B cell (primary cell): ENCODE measurements at regions not wholly inside any gene's neighbourhood (a gene's known extent, or its start where the extent isn't known, plus 50 kb on each side); places are given as distances from the start of the nearest gene placed in this dataset.

Experiments
- ATAC-seq: fragments of 200-7000 bp; cut with Tn5 transposase; one replicate; pipeline ENCODE4 v1.10.0; 2021; ENCODE audit warnings: low read depth, mild to moderate bottlenecking, moderate number of reproducible peaks, moderate library complexity
- CTCF ChIA-PET: fragments of 350-600 bp; sonication (Branson Sonifier 250); formaldehyde crosslinking; loops from one replicate; lab custom pipeline; 2021; ENCODE audit warnings: antibody characterized with exemption, inconsistent platforms; lab: Charles Lee
- POLR2A ChIA-PET: fragments of 350-600 bp; sonication (Branson Sonifier 250); formaldehyde crosslinking; loops from one replicate; lab custom pipeline; 2021; ENCODE audit warnings: antibody characterized with exemption; lab: Charles Lee
- DNase-seq: peaks from one replicate; pipeline ENCODE4 v3.0.0; 2013
- H2AFZ ChIP-seq: 2 replicates; pipeline ENCODE4 v1.6.1; 2012; ENCODE audit warnings: mild to moderate bottlenecking, low read depth, low read length; ENCODE audit not compliant: insufficient read depth, poor library complexity, severe bottlenecking
- H3K27ac ChIP-seq, 2 donors: 1 replicate in 1 of 2; 2 replicates in 1 of 2; pipeline ENCODE4 v1.5.1; 2012 to 2013; ENCODE audit warnings: low read length in 2 of 2, mild to moderate bottlenecking in 2 of 2, moderate library complexity in 1 of 2
- H3K27me3 ChIP-seq, 4 experiments: fragments of 200-600 bp in 1 of 4; sonication (generic) in 1 of 4; replicated peaks in 1 of 4; 1 replicate in 2 of 4; 2 replicates in 2 of 4; pipeline versions ENCODE4 v1.6.1 to v1.7.0; 2013 to 2016; ENCODE audit warnings: low read length in 3 of 4, mild to moderate bottlenecking in 2 of 4, mixed read lengths in 1 of 4, moderate library complexity in 1 of 4; ENCODE audit not compliant: insufficient read depth in 4 of 4, control insufficient read depth in 3 of 4; ENCODE audit errors: control extremely low read depth in 1 of 4
- H3K36me3 ChIP-seq, 2 experiments: replicated peaks in 1 of 2; 1 replicate in 1 of 2; 2 replicates in 1 of 2; pipeline versions ENCODE4 v1.6.1 to v1.7.1; 2013; ENCODE audit warnings: low read length in 1 of 2; ENCODE audit not compliant: insufficient read depth in 2 of 2, control insufficient read depth in 1 of 2; ENCODE audit errors: control extremely low read depth in 1 of 2, extremely low read depth in 1 of 2
- H3K4me1 ChIP-seq, 2 donors: fragments of 200-600 bp in 1 of 2; sonication (generic) in 1 of 2; 1 replicate in 1 of 2; 2 replicates in 1 of 2; pipeline versions ENCODE4 v1.5.1 to v1.6.1; 2013 to 2017; ENCODE audit warnings: low read length in 2 of 2; ENCODE audit not compliant: control insufficient read depth in 2 of 2, insufficient read depth in 2 of 2
- H3K4me2 ChIP-seq: replicated peaks from 2 replicates; pipeline ENCODE3; 2012; ENCODE audit warnings: mild to moderate bottlenecking, low read depth, low read length; ENCODE audit not compliant: poor library complexity, severe bottlenecking
- H3K4me3 ChIP-seq, 5 experiments: fragments of 200-600 bp in 1 of 5; sonication (generic) in 1 of 5; 1 replicate in 3 of 5; 2 replicates in 2 of 5; pipeline versions ENCODE4 v1.5.1 to v1.7.0; 2011 to 2016; ENCODE audit warnings: low read length in 4 of 5, mild to moderate bottlenecking in 4 of 5, low read depth in 2 of 5, control low read depth in 1 of 5, moderate library complexity in 1 of 5; ENCODE audit not compliant: insufficient read depth in 1 of 5; ENCODE audit errors: control extremely low read depth in 1 of 5, extremely low read depth in 1 of 5
- H3K79me2 ChIP-seq: fragments of 200-600 bp; sonication (generic); one replicate; pipeline ENCODE4 v1.6.0; 2016; ENCODE audit warnings: low read length; ENCODE audit not compliant: control insufficient read depth, insufficient read depth
- H3K9ac ChIP-seq: fragments of 200-600 bp; sonication (generic); 2 replicates; pipeline ENCODE4 v1.6.1; 2017; ENCODE audit warnings: mild to moderate bottlenecking, low read length, moderate library complexity
- H3K9me3 ChIP-seq, 3 donors: one replicate each; pipeline versions ENCODE4 v1.6.1 to v1.7.1; 2013; ENCODE audit warnings: low read length in 2 of 3; ENCODE audit not compliant: control insufficient read depth in 2 of 3, insufficient read depth in 1 of 3; ENCODE audit errors: control extremely low read depth in 1 of 3
- H4K20me1 ChIP-seq: 2 replicates; pipeline ENCODE4 v1.6.0; 2012; ENCODE audit warnings: mild to moderate bottlenecking, low read length; ENCODE audit not compliant: insufficient read depth, control insufficient read depth, poor library complexity, severe bottlenecking
- H3K27ac Mint-ChIP-seq: one replicate; pipeline ENCODE4 v1.8.0; 2021; ENCODE audit warnings: mixed read lengths
- H3K27me3 Mint-ChIP-seq: one replicate; pipeline ENCODE4 v1.8.0; 2021; ENCODE audit warnings: mixed read lengths
- H3K4me1 Mint-ChIP-seq: one replicate; pipeline ENCODE4 v1.8.0; 2021; ENCODE audit warnings: mixed read lengths
- H3K4me3 Mint-ChIP-seq: one replicate; pipeline ENCODE4 v1.8.0; 2021; ENCODE audit warnings: mixed read lengths
- H3K9me3 Mint-ChIP-seq: one replicate; pipeline ENCODE4 v1.8.0; 2022; ENCODE audit warnings: mixed read lengths; ENCODE audit not compliant: insufficient read depth
- CTCF ChIP-seq: fragments of 200-600 bp; IDR thresholded peaks from one replicate; pipeline ENCODE4 v1.8.0; 2022; ENCODE audit warnings: antibody characterized with exemption, mild to moderate bottlenecking
- EZH2 ChIP-seq: IDR thresholded peaks from 2 replicates; pipeline ENCODE4 v1.6.1; 2012; ENCODE audit warnings: borderline replicate concordance, low read depth, mild to moderate bottlenecking, moderate library complexity, low read length; ENCODE audit not compliant: insufficient read depth, poor library complexity, severe bottlenecking
- WGBS: methylation state at CpG from one replicate; pipeline ENCODE4 v1.1.5; 2013; ENCODE audit warnings: missing lambda C conversion rate; ENCODE audit not compliant: insufficient coverage; 5-methylcytosine and 5-hydroxymethylcytosine counted together
- intact Hi-C: fragments of 100-400 bp; cut with micrococcal nuclease; formaldehyde crosslinking; loops from one replicate; pipeline ENCODE4 v1.10.0; 2022

DNA sequence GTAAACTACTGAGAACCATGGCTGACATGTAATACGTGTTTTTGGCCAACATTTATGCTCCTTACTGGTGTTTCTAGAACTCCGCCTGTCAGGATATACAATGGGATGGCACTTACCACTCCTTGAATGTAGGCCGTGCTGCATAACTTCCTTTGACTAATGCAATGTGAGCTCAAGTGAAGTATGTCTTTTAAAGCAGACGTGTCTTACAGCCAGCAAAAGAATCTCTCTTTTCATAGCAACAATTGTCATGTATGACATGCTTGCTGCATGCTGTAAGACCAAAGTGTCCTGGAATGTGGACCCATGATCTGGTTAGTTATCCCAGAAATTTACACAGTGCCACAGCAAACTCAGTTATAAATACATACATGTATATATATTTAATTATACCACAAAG is 1202.7 kb upstream of the PIK3C3 start:
- intact Hi-C loops = no loop called here
- H3K4me1 Mint-ChIP-seq = no peaks in the 10 kb centered on the region
- Histone ChIP-seq H3K9ac (no peak overlapping the region), H3K36me3 (no peaks in the 10 kb centered on the region), H3K27me3 (no peaks in the 10 kb centered on the region), H3K27ac (no peak overlapping the region), H4K20me1 (no peaks in the 10 kb centered on the region), H3K4me1 (no peaks in the 10 kb centered on the region), H3K4me3 (no peak overlapping the region), H2AFZ (no peak overlapping the region), H3K9me3 (no peaks in the 10 kb centered on the region), H3K79me2 (no peaks in the 10 kb centered on the region), H3K4me2 (no peak overlapping the region)
- no peaks in the 10 kb centered on the region for H3K27me3 Mint-ChIP-seq
- ChIA-PET POLR2A (no interaction called here), CTCF (no interaction called here)
- H3K9me3 Mint-ChIP-seq = peaks cover 2% of the 10 kb centered on the region
- DNase-seq (no peak), ATAC-seq (no peak)
- H3K27ac Mint-ChIP-seq = no peak overlapping the region
- H3K4me3 Mint-ChIP-seq = no peak overlapping the region
- no peak for TF ChIP-seq CTCF
- TF ChIP-seq EZH2 = no peak
- 76% methylated on average over 3 of the region's 4 CpGs for WGBS

- no peak for DNase-seq
- Histone ChIP-seq H3K79me2 (no peaks in the 10 kb centered on the region), H3K4me2 (no peak overlapping the region), H3K27me3 (no peaks in the 10 kb centered on the region), H2AFZ (no peak overlapping the region), H3K4me3 (no peak overlapping the region), H3K4me1 (no peaks in the 10 kb centered on the region), H3K27ac (no peak overlapping the region), H3K9ac (no peak overlapping the region), H3K9me3 (no peaks in the 10 kb centered on the region), H4K20me1 (no peaks in the 10 kb centered on the region), H3K36me3 (no peaks in the 10 kb centered on the region)
- Mint-ChIP-seq H3K27ac (no peak overlapping the region), H3K27me3 (no peaks in the 10 kb centered on the region), H3K4me1 (no peaks in the 10 kb centered on the region), H3K9me3 (peaks cover 2% of the 10 kb centered on the region), H3K4me3 (no peak overlapping the region)
- no CpG with 5 or more reads among the region's 2 CpGs for WGBS
- no peak for ATAC-seq
- ChIA-PET POLR2A (no interaction called here), CTCF (no interaction called here)
- intact Hi-C loops = no loop called here
- TF ChIP-seq CTCF (no peak), EZH2 (no peak)
Measured at GRCh38 chr18:40751186-40751585, 1203.8 kb upstream of the PIK3C3 start.
